ENCODE measurements at regions not wholly inside any gene's neighbourhood (a gene's known extent, or its start where the extent isn't known, plus 50 kb on each side); places are given as distances from the start of the nearest gene placed in this dataset.
"Not testable (repeated sequence)": the region's sequence is repeated elsewhere in the genome, so short reads cannot be mapped to it uniquely, and the experiment has no call there.

DNA sequence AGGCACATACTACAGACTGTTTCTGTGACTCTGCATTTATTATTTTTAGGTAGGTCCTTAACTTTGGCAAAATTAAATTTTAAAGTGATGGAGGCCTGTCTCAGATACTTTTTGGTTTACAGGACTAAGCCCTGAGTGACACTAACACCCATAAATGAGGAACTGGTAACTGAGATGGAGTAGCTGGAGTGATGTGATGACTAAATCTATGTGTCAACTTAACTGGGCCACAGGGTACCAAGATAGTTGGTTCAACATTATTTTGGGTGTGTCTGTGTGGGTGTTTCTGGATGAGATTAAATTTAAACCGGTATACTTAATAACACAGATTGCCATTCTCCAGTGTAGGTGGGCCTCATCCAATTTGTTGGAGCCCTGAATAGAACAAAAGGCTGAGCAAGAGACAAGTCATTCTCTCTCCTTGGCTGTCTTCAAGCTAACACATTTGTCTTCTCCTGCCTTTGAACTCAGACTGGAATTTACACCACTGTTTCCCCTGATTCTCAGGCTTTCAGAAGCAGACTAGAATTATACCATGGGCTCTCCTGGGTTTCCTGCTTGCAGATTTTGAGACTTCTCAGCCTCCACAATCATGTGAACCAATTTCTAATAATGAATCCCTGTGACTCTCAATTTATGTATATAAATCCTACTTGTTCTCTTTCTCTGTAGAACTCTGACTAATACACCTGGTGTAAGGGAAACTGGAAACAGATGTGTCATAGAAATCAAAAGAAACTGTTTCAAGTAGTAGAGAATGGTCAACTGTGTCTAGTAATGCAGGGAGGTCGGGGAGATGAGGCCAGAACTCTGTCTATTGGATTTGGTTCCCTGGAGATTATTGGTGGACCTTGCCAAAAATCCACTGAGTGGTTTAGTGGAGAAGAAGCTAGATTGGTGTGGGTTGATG lies 579.2 kb downstream of the EPM2A start:
- H3K27ac ChIP-seq, result no peak overlapping the region
- no peak for TF ChIP-seq POLR2A (IDR thresholded peaks at IDR 0.05)
- TF ChIP-seq, protein P1, sequence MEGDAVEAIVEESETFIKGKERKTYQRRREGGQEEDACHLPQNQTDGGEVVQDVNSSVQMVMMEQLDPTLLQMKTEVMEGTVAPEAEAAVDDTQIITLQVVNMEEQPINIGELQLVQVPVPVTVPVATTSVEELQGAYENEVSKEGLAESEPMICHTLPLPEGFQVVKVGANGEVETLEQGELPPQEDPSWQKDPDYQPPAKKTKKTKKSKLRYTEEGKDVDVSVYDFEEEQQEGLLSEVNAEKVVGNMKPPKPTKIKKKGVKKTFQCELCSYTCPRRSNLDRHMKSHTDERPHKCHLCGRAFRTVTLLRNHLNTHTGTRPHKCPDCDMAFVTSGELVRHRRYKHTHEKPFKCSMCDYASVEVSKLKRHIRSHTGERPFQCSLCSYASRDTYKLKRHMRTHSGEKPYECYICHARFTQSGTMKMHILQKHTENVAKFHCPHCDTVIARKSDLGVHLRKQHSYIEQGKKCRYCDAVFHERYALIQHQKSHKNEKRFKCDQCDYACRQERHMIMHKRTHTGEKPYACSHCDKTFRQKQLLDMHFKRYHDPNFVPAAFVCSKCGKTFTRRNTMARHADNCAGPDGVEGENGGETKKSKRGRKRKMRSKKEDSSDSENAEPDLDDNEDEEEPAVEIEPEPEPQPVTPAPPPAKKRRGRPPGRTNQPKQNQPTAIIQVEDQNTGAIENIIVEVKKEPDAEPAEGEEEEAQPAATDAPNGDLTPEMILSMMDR (IDR thresholded peaks at IDR 0.05), result no peak
- H3K4me3 ChIP-seq, result no peak overlapping the region
- 78 to 86% methylated on average over 2 of the region's 2 CpGs for WGBS, 2 donors
- no peaks in the 10 kb centered on the region for H3K27me3 ChIP-seq
- no peak for DNase-seq
- no peaks in the 10 kb centered on the region for H3K9me3 ChIP-seq
- no peaks in the 10 kb centered on the region for H3K4me1 ChIP-seq
- intact Hi-C loops (cut with DNase I; ENCODE audit: low total_unique reads), result no loop called here
- H3K36me3 ChIP-seq (ENCODE audit: low read depth, missing control alignments), result no peaks in the 10 kb centered on the region

DNA sequence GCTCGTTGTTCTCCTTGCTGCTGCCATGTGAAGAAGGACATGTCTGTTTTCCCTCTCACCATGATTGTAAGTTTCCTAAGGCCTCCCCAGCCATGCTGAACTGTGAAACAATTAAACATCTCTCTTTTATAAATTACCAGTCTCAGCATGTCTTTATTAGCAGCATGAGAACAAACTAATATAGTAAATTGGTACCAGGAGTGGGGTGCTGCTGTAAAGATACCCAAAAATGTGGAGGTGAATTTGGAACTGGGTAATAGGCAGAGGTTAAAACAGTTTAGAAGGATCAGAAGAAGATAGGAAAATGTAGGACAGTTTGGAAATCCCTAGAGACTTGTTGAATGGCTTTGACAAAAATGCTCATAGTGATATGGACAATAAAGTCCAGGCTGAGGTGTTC lies 576.7 kb downstream of the EPM2A start:
- H3K4me1 ChIP-seq; DNase-seq; intact Hi-C loops (cut with DNase I; ENCODE audit: low total_unique reads); H3K9me3 ChIP-seq; H3K27me3 ChIP-seq; H3K27ac ChIP-seq; H3K36me3 ChIP-seq (ENCODE audit: low read depth, missing control alignments); H3K4me3 ChIP-seq: not testable (repeated sequence)
- 74 to 90% methylated on average over 1 of the region's 1 CpG for WGBS, 2 donors

DNA sequence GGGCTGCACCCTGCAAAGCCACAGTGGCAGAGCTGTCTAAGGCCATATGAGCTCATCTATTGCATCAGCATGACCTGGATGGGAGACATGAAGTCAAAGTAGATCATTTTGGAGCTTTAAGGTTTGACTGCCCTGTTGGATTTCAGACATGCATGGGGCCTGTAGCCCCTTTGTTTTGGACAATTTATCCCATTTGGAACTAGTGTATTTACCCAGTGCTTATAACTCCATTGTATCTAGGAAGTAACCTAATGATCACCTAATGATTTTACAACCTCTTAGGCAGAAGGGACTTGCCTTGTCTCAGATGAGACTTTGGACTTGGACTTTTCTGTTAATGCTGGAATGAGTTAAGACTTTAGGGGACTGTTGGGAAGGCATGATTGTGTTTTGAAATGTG lies 575.4 kb downstream of the EPM2A start:
- no peaks in the 10 kb centered on the region for H3K27me3 ChIP-seq
- H3K4me3 ChIP-seq, result no peak overlapping the region
- H3K36me3 ChIP-seq (ENCODE audit: low read depth, missing control alignments), result no peaks in the 10 kb centered on the region
- no peaks in the 10 kb centered on the region for H3K9me3 ChIP-seq
- H3K4me1 ChIP-seq, result no peaks in the 10 kb centered on the region
- TF ChIP-seq, protein P1 (IDR thresholded peaks at IDR 0.05), result no peak
- TF ChIP-seq POLR2A (IDR thresholded peaks at IDR 0.05), result no peak
- intact Hi-C loops (cut with DNase I; ENCODE audit: low total_unique reads), result no loop called here
- H3K27ac ChIP-seq, result no peak overlapping the region
- DNase-seq, result no peak

DNA sequence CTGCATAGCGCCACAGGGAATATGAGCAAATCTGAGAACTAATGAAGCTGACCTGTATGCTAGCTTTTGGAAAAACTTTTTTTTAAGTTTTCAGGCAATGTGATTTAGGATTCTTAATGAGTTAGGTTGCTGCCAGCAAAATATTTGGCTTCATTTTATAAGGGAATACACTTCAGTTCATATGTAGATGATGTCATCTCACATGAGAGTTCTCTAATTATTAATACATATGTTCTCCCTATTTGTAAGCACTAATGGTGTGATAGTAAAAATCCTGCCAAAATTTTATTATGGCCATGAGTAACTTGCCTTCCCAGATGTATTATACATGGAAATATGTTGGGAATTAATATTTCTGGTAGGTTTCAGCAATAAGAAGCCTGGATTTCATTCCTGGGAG lies 573.8 kb downstream of the EPM2A start:
- no peaks in the 10 kb centered on the region for H3K27me3 ChIP-seq
- H3K4me1 ChIP-seq, result no peaks in the 10 kb centered on the region
- no peak overlapping the region for H3K4me3 ChIP-seq
- H3K27ac ChIP-seq, result no peak overlapping the region
- no peaks in the 10 kb centered on the region for H3K36me3 ChIP-seq (ENCODE audit: low read depth, missing control alignments)
- no peak for DNase-seq
- H3K9me3 ChIP-seq, result no peaks in the 10 kb centered on the region
- intact Hi-C loops (cut with DNase I; ENCODE audit: low total_unique reads), result no loop called here
- TF ChIP-seq, protein P1 (IDR thresholded peaks at IDR 0.05), result no peak
- TF ChIP-seq POLR2A (IDR thresholded peaks at IDR 0.05), result no peak
- WGBS, 2 donors, result 80 to 93% methylated on average over 1 of the region's 1 CpG

DNA sequence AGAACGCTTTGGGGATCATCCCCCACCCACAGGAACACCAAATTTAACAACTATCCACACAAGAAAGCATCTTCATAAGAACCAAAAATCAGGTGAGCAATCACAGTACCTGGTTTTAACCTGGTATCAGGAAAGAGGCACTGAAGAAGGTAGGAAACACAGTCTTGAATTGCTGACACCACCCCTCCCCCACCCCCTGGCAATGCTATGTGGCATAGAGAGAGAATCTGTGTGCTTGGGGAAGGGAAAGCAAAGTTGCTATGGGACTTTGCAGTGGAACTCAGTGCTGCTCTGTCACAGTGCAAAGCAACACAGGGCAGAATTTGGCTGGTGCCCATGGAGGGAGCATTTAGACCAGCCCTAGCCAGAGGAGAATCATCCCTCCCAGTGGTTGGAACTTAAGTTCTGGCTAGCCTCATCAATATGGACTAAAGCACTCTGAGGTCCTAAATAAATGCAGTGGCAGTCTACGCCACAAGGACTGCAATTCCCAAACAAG lies 565.5 kb downstream of the EPM2A start:
- no peaks in the 10 kb centered on the region for H3K9me3 ChIP-seq
- no peaks in the 10 kb centered on the region for H3K36me3 ChIP-seq (ENCODE audit: low read depth, missing control alignments)
- intact Hi-C loops (cut with DNase I; ENCODE audit: low total_unique reads), result no loop called here
- no peak overlapping the region for H3K4me3 ChIP-seq
- H3K27me3 ChIP-seq, result no peaks in the 10 kb centered on the region
- H3K27ac ChIP-seq, result no peak overlapping the region
- DNase-seq, result no peak
- WGBS, 2 donors, result 95 to 98% methylated on average over 2 of the region's 2 CpGs
- H3K4me1 ChIP-seq, result no peaks in the 10 kb centered on the region
- TF ChIP-seq, protein P1 (IDR thresholded peaks at IDR 0.05), result no peak
- TF ChIP-seq POLR2A (IDR thresholded peaks at IDR 0.05), result no peak
